Suprapubic skin (tissue), 4 donors: ENCODE measurements at regions not wholly inside any gene's neighbourhood (a gene's known extent, or its start where the extent isn't known, plus 50 kb on each side); places are given as distances from the start of the nearest gene placed in this dataset.

ENCODE experiments used
- DNase-seq, 2 donors: peaks; one replicate each; pipeline ENCODE4 v3.0.0-alpha.2; 2019; ENCODE audit warnings: low spot score in 2 of 2
- H3K27ac ChIP-seq: fragments of 200-600 bp; sonication (generic); one replicate; pipeline ENCODE4 v1.5.1; 2019
- H3K27me3 ChIP-seq: fragments of 200-600 bp; sonication (generic); one replicate; pipeline ENCODE4 v1.5.1; 2019
- H3K36me3 ChIP-seq: fragments of 200-600 bp; sonication (generic); one replicate; pipeline ENCODE4 v1.5.1; 2019
- H3K4me1 ChIP-seq: fragments of 200-600 bp; sonication (generic); one replicate; pipeline ENCODE4 v1.5.1; 2019
- H3K4me3 ChIP-seq: fragments of 200-600 bp; sonication (generic); one replicate; pipeline ENCODE4 v1.5.1; 2019; ENCODE audit warnings: mild to moderate bottlenecking
- H3K9me3 ChIP-seq: fragments of 200-600 bp; sonication (generic); one replicate; pipeline ENCODE4 v1.5.1; 2019
- EP300 ChIP-seq: sonication (generic); formaldehyde crosslinking; IDR thresholded peaks from one replicate; pipeline ENCODE4 v1.6.1; 2017; ENCODE audit warnings: antibody characterized with exemption
- POLR2A ChIP-seq, 2 donors: fragments of 450-650 bp; IDR thresholded peaks; one replicate each; pipeline ENCODE4 v1.6.1; 2017; ENCODE audit warnings: antibody characterized with exemption in 2 of 2, mild to moderate bottlenecking in 2 of 2, moderate library complexity in 2 of 2
- POLR2AphosphoS5 ChIP-seq, 3 donors: sonication (generic); formaldehyde crosslinking; IDR thresholded peaks; one replicate each; pipeline ENCODE4 v1.6.1; 2017; ENCODE audit warnings: antibody characterized with exemption in 3 of 3
- WGBS: methylation state at CpG from one replicate; pipeline ENCODE4 v1.1.5; 2018; 5-methylcytosine and 5-hydroxymethylcytosine counted together
- TF ChIP-seq, protein P1 (sequence below), 2 donors: fragments of 200-600 bp in 1 of 2; fragments of 450-650 bp in 1 of 2; sonication (generic) in 1 of 2; IDR thresholded peaks; one replicate each; pipeline ENCODE4 v1.5.1; 2016 to 2019; ENCODE audit warnings: antibody characterized with exemption in 2 of 2, mild to moderate bottlenecking in 1 of 2, moderate library complexity in 1 of 2

DNA sequence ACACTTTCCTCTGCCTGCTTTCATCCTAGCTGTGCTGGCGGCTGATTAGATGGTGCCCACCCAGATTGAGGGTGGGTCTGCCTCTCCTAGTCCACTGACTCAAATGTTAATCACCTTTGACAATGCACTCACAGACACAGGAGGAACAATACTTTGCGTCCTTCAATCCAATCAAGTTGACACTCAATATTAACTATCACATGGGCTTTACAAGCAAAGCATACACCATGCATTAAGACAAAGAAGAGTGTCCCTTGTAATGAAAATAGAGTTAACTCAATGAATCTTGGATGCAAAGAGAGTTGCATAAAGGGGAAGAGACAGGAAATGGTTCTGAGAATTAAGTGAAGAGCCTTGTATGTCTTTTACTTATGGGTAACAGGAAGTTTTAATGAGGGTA lies 298.7 kb upstream of the BRINP1 start:
- Histone ChIP-seq H3K4me3 (no peak overlapping the region), H3K36me3 (no peaks in the 10 kb centered on the region), H3K27ac (no peak overlapping the region), H3K27me3 (no peaks in the 10 kb centered on the region), H3K4me1 (no peaks in the 10 kb centered on the region), H3K9me3 (no peaks in the 10 kb centered on the region)
- TF ChIP-seq EP300 (no peak), POLR2A (IDR thresholded peaks at IDR 0.05) (no peak)
- WGBS = 84% methylated on average over 2 of the region's 2 CpGs
- no peak for DNase-seq

DNA sequence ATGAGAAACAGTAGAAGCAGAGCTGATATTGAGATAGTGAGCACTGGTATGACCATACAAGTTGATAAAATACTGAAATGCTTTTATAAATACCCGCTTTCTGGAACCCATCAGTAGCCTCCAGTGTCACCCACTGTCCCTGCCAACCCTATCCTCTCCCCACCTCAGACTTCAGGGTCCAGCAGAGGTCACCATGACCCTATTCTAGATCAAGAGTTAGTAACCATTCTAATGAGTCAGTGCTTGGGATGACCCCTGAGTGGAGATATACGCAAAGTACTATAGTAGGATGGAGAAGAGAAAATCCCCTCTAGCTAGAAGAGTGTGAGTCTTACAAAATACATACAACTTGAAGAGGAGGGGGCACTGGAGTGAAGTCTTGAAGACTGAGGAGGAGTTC lies 297.9 kb upstream of the BRINP1 start:
- H3K36me3 ChIP-seq = no peaks in the 10 kb centered on the region
- no peak for DNase-seq
- H3K27ac ChIP-seq = no peak overlapping the region
- no peaks in the 10 kb centered on the region for H3K4me1 ChIP-seq
- TF ChIP-seq EP300 = no peak
- TF ChIP-seq POLR2A (IDR thresholded peaks at IDR 0.05) = no peak
- no peak for TF ChIP-seq POLR2AphosphoS5 (IDR thresholded peaks at IDR 0.05)
- TF ChIP-seq, protein P1, sequence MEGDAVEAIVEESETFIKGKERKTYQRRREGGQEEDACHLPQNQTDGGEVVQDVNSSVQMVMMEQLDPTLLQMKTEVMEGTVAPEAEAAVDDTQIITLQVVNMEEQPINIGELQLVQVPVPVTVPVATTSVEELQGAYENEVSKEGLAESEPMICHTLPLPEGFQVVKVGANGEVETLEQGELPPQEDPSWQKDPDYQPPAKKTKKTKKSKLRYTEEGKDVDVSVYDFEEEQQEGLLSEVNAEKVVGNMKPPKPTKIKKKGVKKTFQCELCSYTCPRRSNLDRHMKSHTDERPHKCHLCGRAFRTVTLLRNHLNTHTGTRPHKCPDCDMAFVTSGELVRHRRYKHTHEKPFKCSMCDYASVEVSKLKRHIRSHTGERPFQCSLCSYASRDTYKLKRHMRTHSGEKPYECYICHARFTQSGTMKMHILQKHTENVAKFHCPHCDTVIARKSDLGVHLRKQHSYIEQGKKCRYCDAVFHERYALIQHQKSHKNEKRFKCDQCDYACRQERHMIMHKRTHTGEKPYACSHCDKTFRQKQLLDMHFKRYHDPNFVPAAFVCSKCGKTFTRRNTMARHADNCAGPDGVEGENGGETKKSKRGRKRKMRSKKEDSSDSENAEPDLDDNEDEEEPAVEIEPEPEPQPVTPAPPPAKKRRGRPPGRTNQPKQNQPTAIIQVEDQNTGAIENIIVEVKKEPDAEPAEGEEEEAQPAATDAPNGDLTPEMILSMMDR (IDR thresholded peaks at IDR 0.05) = no peak
- no peak overlapping the region for H3K4me3 ChIP-seq
- no peaks in the 10 kb centered on the region for H3K9me3 ChIP-seq
- no peaks in the 10 kb centered on the region for H3K27me3 ChIP-seq
- 74% methylated on average over 2 of the region's 2 CpGs for WGBS

DNA sequence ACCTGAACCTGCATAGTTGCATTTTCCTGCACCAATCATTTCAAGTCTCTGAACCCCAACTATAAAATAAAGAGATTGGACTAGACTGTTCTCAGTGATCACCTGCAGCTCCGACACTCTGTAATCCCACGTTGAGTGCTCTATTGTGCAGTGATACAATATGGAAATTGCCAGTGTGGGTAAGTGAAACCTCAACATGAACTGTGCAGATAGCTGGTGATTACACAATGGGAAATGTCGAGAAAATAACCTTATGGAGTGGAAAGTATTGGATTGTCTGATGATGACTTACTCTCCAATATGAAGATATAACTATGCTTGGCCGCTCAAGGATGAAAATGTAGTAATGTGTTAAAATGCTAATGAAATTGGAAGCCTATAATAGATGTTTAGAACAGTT lies 293.1 kb upstream of the BRINP1 start:
- no peak for DNase-seq
- 84% methylated on average over 4 of the region's 4 CpGs for WGBS
- H3K4me1 ChIP-seq = no peaks in the 10 kb centered on the region
- TF ChIP-seq POLR2AphosphoS5 (IDR thresholded peaks at IDR 0.05) (no peak), EP300 (no peak), POLR2A (IDR thresholded peaks at IDR 0.05) (no peak)
- TF ChIP-seq, protein P1 (IDR thresholded peaks at IDR 0.05) = no peak
- H3K36me3 ChIP-seq = no peaks in the 10 kb centered on the region
- H3K27me3 ChIP-seq = no peaks in the 10 kb centered on the region
- no peak overlapping the region for H3K4me3 ChIP-seq
- no peaks in the 10 kb centered on the region for H3K9me3 ChIP-seq
- no peak overlapping the region for H3K27ac ChIP-seq

DNA sequence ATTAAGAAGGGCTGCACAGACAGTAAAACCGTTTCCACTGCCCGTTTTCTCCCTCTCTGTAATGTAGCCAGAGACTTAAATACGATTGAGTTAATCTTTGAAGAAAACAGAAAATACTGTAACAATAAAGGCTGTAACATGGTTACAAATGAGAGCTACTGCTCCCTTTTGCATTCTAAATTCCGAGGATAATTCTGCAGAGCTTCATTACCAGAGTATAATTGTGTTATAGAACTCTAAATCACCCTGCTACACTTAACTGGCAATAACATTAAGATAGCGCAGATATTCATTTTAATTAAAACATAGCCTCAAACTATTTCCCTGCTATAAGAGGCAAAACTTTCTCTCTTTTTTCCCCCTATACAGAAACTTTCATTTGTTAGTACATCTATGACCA lies 283.7 kb upstream of the BRINP1 start:
- no peak for TF ChIP-seq POLR2AphosphoS5 (IDR thresholded peaks at IDR 0.05)
- TF ChIP-seq, protein P1 (IDR thresholded peaks at IDR 0.05) = no peak
- TF ChIP-seq EP300 = no peak
- TF ChIP-seq POLR2A (IDR thresholded peaks at IDR 0.05) = no peak
- 67% methylated on average over 5 of the region's 5 CpGs for WGBS

DNA sequence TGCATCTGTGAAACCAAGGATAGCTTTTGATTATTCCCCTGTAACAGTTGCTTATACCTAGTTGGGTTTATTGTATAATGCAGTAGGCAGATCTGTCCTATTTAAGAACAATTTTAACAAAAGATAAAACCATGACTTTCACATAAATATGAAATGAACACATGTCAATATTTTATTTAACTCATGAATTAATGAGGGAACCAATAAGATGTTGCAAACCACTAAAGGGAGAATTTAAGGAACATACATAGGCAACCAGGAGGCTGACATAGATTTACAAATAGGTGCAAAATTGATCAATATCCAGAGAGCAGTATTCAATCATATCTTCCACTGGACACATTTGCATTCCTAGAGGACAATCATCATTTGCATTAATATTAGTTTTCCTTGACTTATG lies 280.0 kb upstream of the BRINP1 start:
- no peaks in the 10 kb centered on the region for H3K27me3 ChIP-seq
- no peaks in the 10 kb centered on the region for H3K9me3 ChIP-seq
- TF ChIP-seq, protein P1 (IDR thresholded peaks at IDR 0.05) = no peak
- TF ChIP-seq POLR2A (IDR thresholded peaks at IDR 0.05) (no peak), EP300 (no peak), POLR2AphosphoS5 (IDR thresholded peaks at IDR 0.05) (no peak)
- no peaks in the 10 kb centered on the region for H3K4me1 ChIP-seq
- no peak overlapping the region for H3K4me3 ChIP-seq
- no peak for DNase-seq
- H3K36me3 ChIP-seq = no peaks in the 10 kb centered on the region
- no peak overlapping the region for H3K27ac ChIP-seq

More for the DNA sequence above, 283.7 kb upstream of the BRINP1 start:
- Histone ChIP-seq H3K27me3 (no peaks in the 10 kb centered on the region), H3K36me3 (no peaks in the 10 kb centered on the region), H3K9me3 (no peaks in the 10 kb centered on the region), H3K27ac (no peak overlapping the region), H3K4me1 (no peaks in the 10 kb centered on the region), H3K4me3 (no peak overlapping the region)
- no peak for DNase-seq

DNA sequence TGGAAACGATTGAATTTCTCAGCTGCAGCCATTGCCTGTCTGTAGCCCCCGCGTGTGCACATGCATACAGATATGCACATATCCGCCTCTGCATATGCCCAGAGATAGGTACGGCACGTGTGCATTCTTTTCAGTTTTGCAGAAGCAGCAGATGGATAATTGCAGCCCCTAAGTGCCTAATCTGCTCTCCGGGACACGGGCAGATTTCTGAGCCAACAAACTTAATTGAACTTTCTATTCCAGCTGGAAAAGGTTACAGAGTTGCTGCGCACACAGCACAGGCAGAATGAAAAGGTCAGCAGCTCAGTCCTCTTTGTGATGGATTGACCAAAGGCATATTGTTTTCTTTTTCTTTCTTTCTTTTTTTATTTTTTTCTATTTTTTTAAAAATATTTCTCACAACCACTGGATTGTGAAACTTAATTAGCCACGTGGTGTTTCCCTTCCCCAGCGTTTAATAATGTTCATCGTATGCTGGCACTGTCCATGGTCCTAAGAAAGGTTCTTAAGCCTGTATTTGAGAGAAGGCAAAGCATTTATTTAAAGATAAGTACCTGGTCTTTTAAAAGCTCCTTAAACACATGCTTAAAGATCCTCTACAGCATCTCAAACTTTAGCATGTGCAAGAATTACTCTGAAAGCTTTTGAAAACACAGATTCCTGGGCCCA lies 270.2 kb upstream of the BRINP1 start:
- no peak overlapping the region for H3K4me3 ChIP-seq
- WGBS = 55% methylated on average over 12 of the region's 12 CpGs

More for the DNA sequence above, 270.2 kb upstream of the BRINP1 start:
- H3K9me3 ChIP-seq = no peaks in the 10 kb centered on the region
- no peaks in the 10 kb centered on the region for H3K36me3 ChIP-seq
- H3K27me3 ChIP-seq = no peaks in the 10 kb centered on the region
- no peak for DNase-seq
- no peaks in the 10 kb centered on the region for H3K4me1 ChIP-seq
- TF ChIP-seq, protein P1 (IDR thresholded peaks at IDR 0.05) = no peak
- TF ChIP-seq EP300 (no peak), POLR2A (IDR thresholded peaks at IDR 0.05) (no peak)
- H3K27ac ChIP-seq = no peak overlapping the region
